PC-9 (cell line): ENCODE measurements at regions not wholly inside any gene's neighbourhood (a gene's known extent, or its start where the extent isn't known, plus 50 kb on each side); places are given as distances from the start of the nearest gene placed in this dataset.

Source experiments
- BruUV-seq: library from RNA; stranded (reverse); fragments of 400-500 nt; replicated peaks from 2 replicates; lab custom pipeline; 2021; lab: Mats Ljungman, UMichigan
- CTCF ChIA-PET: fragments of 300-600 bp; sonication (Branson Sonifier 250); formaldehyde crosslinking; loops from one replicate; lab custom pipeline; 2022; ENCODE audit warnings: antibody characterized with exemption; lab: Charles Lee
- POLR2A ChIA-PET: fragments of 300-600 bp; sonication (Branson Sonifier 250); formaldehyde crosslinking; loops from one replicate; lab custom pipeline; 2022; ENCODE audit warnings: antibody characterized with exemption; ENCODE audit not compliant: unreplicated experiment; lab: Charles Lee
- DNase-seq, 2 experiments: peaks; one replicate each; pipeline versions ENCODE4 v3.0.0 to v3.0.0-alpha.2; 2015 to 2022; ENCODE audit warnings: mixed read lengths in 1 of 2
- H2AFZ ChIP-seq: fragments of 200-600 bp; sonication (generic); 2 replicates; pipeline ENCODE4 v1.8.1; 2017; ENCODE audit warnings: antibody characterized with exemption
- H3F3A ChIP-seq: fragments of 200-600 bp; sonication (generic); 2 replicates; pipeline ENCODE4 v1.8.1; 2017; ENCODE audit warnings: antibody characterized with exemption, mild to moderate bottlenecking, low read depth; ENCODE audit not compliant: insufficient read depth
- H3K27ac ChIP-seq: fragments of 200-600 bp; sonication (generic); 2 replicates; pipeline ENCODE4 v1.6.1; 2016; ENCODE audit warnings: mixed run types
- H3K27me3 ChIP-seq: fragments of 200-600 bp; sonication (generic); 2 replicates; pipeline ENCODE4 v1.6.1; 2016; ENCODE audit warnings: low read depth, mixed run types; ENCODE audit not compliant: insufficient read depth
- H3K36me3 ChIP-seq: fragments of 200-600 bp; sonication (generic); 2 replicates; pipeline ENCODE4 v1.6.1; 2016; ENCODE audit warnings: low read depth, mixed run types
- H3K4me1 ChIP-seq: fragments of 200-600 bp; sonication (generic); replicated peaks from 2 replicates; pipeline ENCODE4 v1.6.1; 2016; ENCODE audit warnings: mixed run types; ENCODE audit not compliant: insufficient read depth
- H3K4me2 ChIP-seq: fragments of 200-600 bp; sonication (generic); 2 replicates; pipeline ENCODE4 v1.6.1; 2017; ENCODE audit warnings: mixed run types
- H3K4me3 ChIP-seq: fragments of 200-600 bp; sonication (generic); 2 replicates; pipeline ENCODE4 v1.6.1; 2016; ENCODE audit warnings: mixed run types
- H3K79me2 ChIP-seq: fragments of 200-600 bp; sonication (generic); 2 replicates; pipeline ENCODE4 v1.6.1; 2017; ENCODE audit warnings: low read depth, mixed run types
- H3K9me2 ChIP-seq: fragments of 200-600 bp; sonication (generic); 2 replicates; pipeline ENCODE4 v1.8.1; 2017; ENCODE audit warnings: mild to moderate bottlenecking; ENCODE audit not compliant: insufficient read depth
- H3K9me3 ChIP-seq: fragments of 200-600 bp; sonication (generic); 2 replicates; pipeline ENCODE4 v1.8.1; 2016; ENCODE audit warnings: low read depth; ENCODE audit not compliant: insufficient read depth
- H4K20me1 ChIP-seq: fragments of 200-600 bp; sonication (generic); 2 replicates; pipeline ENCODE4 v1.8.1; 2017; ENCODE audit not compliant: insufficient read depth
- CTCF ChIP-seq: fragments of 200-600 bp; sonication (generic); conservative IDR thresholded peaks from 2 replicates; pipeline ENCODE4 v1.6.1; 2017; ENCODE audit warnings: mixed run types, antibody characterized with exemption, mild to moderate bottlenecking, moderate library complexity
- EZH2 ChIP-seq: fragments of 200-600 bp; sonication (generic); IDR thresholded peaks from 2 replicates; pipeline ENCODE4 v1.8.0; 2017; ENCODE audit warnings: antibody characterized with exemption, low read depth
- intact Hi-C: fragments of 100-400 bp; cut with micrococcal nuclease; formaldehyde crosslinking; loops from one replicate; pipeline ENCODE4 v1.10.0; 2022; ENCODE audit not compliant: unreplicated experiment

GRCh38 chr13:18996221-18996620 is 185.4 kb downstream of the TUBA3C start:
- ChIA-PET CTCF (no interaction called here), POLR2A (no interaction called here)
- BruUV-seq: no TSS peak
- Histone ChIP-seq H3K27me3 (peaks cover 20% of the 10 kb centered on the region), H3K9me2 (no peaks in the 10 kb centered on the region), H3K4me3 (no peak overlapping the region), H4K20me1 (no peaks in the 10 kb centered on the region), H3K36me3 (no peaks in the 10 kb centered on the region), H2AFZ (no peak overlapping the region), H3K9me3 (no peaks in the 10 kb centered on the region), H3K4me1 (no peaks in the 10 kb centered on the region), H3K27ac (no peak overlapping the region), H3K79me2 (no peaks in the 10 kb centered on the region), H3K4me2 (no peak overlapping the region), H3F3A (no peaks in the 10 kb centered on the region)
- TF ChIP-seq CTCF (no peak), EZH2 (no peak)
- intact Hi-C loops: no loop called here
- DNase-seq: no peak

GRCh38 chr13:18995259-18995873 is 186.3 kb downstream of the TUBA3C start:
- H3K27me3 ChIP-seq: peaks cover 17% of the 10 kb centered on the region
- no peak overlapping the region for H3K27ac ChIP-seq
- no peaks in the 10 kb centered on the region for H3K9me3 ChIP-seq
- H3K9me2 ChIP-seq: no peaks in the 10 kb centered on the region
- H4K20me1 ChIP-seq: no peaks in the 10 kb centered on the region
- no peak overlapping the region for H2AFZ ChIP-seq
- no peak overlapping the region for H3K4me2 ChIP-seq
- CTCF ChIA-PET: no interaction called here
- no TSS peak for BruUV-seq
- H3F3A ChIP-seq: no peaks in the 10 kb centered on the region
- no peaks in the 10 kb centered on the region for H3K79me2 ChIP-seq
- intact Hi-C loops: no loop called here
- no peak for DNase-seq
- no peak overlapping the region for H3K4me3 ChIP-seq
- TF ChIP-seq CTCF (no peak), EZH2 (no peak)
- no peaks in the 10 kb centered on the region for H3K36me3 ChIP-seq
- POLR2A ChIA-PET: no interaction called here
- no peaks in the 10 kb centered on the region for H3K4me1 ChIP-seq

GRCh38 chr13:18993884-18994660 is 187.6 kb downstream of the TUBA3C start:
- H3K4me3 ChIP-seq: no peak overlapping the region

More at GRCh38 chr13:18993884-18994660, 187.6 kb downstream of the TUBA3C start:
- H3K27ac ChIP-seq: no peak overlapping the region
- peaks cover 7% of the 10 kb centered on the region; the same call in 1 of the 2 replicates for H3K27me3 ChIP-seq
- CTCF ChIA-PET: no interaction called here
- no peak overlapping the region for H3K4me2 ChIP-seq
- H3K9me2 ChIP-seq: no peaks in the 10 kb centered on the region
- intact Hi-C loops: no loop called here
- POLR2A ChIA-PET: no interaction called here
- no peak for DNase-seq
- H4K20me1 ChIP-seq: no peaks in the 10 kb centered on the region
- no peaks in the 10 kb centered on the region for H3K4me1 ChIP-seq
- no peak for TF ChIP-seq EZH2
- TF ChIP-seq CTCF: no peak
- no TSS peak for BruUV-seq
- H3K79me2 ChIP-seq: no peaks in the 10 kb centered on the region
- no peaks in the 10 kb centered on the region for H3K9me3 ChIP-seq
- H3F3A ChIP-seq: no peaks in the 10 kb centered on the region
- H2AFZ ChIP-seq: no peak overlapping the region
- no peaks in the 10 kb centered on the region for H3K36me3 ChIP-seq
